Activated CD4-positive, alpha-beta T cell treated with anti-CD3 and anti-CD28 coated beads, Interleukin-10, Interleukin-2, amounts not matched to agents 100 ng/mL and 50 ng/mL, durations not matched to agents 16 hours and 8 hours (primary cell): ENCODE measurements at regions not wholly inside any gene's neighbourhood (a gene's known extent, or its start where the extent isn't known, plus 50 kb on each side); places are given as distances from the start of the nearest gene placed in this dataset.

ENCODE experiments used
- DNase-seq: peaks from one replicate; pipeline ENCODE4 v3.0.0-alpha.2; 2020

DNA sequence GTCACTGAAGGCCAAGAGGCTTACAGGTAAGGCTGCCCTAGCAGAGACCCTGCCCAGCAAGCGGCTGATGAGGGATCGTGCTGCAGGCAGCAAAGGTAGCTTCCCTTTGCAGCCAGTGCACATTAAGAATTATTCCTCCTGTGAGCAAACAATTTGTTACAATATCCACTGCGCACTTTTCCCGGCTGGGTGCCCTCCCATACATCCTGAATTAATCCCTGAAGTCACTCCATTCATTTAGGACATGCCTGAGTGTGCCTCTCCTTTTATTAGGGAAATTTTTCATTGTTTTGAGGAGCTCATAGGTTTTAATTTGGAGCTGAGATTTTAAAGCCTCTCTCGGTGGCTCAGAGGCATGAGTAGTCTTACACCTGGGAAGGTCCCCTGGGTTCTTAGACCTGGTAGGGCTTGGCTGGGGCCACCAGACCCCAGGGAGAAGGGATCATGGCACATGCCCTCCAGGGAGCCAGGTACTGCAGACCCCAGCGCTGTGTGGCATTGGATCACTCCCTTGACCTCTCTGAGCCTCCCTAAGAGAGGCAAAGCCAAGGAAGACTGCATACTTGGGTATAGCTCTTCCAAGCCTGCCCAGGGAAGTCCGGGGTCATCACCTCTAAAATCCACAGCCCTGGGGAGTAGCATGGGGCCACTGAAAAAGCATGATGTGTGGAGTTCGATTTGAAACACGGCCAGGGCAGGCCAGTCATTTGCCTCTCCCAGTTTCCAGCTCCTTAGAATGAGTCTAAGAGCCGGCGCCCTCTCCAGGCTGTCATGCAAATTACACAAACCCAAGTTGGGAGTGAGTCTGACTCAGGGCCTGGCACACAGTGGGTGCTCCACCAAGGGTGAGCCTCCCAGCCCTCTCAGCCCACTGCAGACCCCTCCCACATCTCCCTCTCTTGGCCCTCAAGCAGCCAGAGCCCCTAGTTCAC, 151.9 kb upstream of the LINGO1 start:
- DNase-seq, result peak; percentile 33

DNA sequence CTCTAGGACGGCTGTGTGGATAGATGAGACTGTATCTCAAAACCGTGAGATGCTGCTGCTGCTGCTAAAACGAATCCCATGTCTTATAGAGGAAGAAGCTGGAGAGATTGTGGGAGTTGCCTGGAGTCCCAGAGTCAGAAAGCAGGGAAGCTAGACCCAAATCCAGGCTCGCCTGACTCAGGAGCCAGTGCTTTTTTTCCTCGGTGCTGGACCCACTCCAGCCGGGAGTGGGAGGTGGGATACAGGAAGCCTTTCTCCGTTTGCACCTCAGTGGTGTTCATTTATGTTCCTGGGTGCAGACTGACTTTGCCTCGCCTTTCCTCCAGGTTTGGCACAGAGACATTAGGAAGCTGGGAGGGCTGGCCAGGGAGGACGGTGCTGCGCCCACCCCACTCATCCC, 150.9 kb upstream of the LINGO1 start:
- DNase-seq, result no peak

GRCh38 chr15:77782691-77783090, 150.0 kb upstream of the LINGO1 start:
- DNase-seq, result no peak

GRCh38 chr15:77781946-77782240, 149.2 kb upstream of the LINGO1 start:
- DNase-seq, result no peak

GRCh38 chr15:77781151-77781945, 148.6 kb upstream of the LINGO1 start:
- DNase-seq, result no peak

GRCh38 chr15:77778802-77779201, 146.1 kb upstream of the LINGO1 start:
- DNase-seq, result no peak

- DNase-seq, result no peak
Observed at GRCh38 chr15:77775837-77776236, 143.1 kb upstream of the LINGO1 start.

- DNase-seq, result no peak
Observed at GRCh38 chr15:77775373-77775772, 142.7 kb upstream of the LINGO1 start.

- DNase-seq, result no peak
Observed at GRCh38 chr15:77774350-77774749, 141.6 kb upstream of the LINGO1 start.

DNA sequence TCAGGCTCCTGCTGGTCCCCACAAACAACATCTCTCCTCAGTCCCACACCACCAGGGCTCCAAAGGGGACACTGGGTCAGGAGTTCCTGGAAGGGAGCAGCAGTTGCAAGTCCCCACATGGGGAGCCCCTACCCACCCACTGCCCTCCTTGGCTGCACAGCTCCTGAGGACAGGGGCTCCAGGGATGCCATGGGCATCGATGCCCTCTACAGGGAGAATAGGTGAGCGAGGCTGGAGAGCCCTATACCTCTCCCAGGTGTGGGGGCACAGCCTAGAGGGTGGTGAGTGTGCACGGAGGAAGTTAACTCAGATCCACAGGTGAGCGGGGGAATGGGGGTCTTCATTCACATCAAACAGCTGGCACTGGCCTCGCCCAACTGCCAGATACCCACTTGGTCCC, 141.2 kb upstream of the LINGO1 start:
- no peak for DNase-seq

- DNase-seq, result no peak
Observed at GRCh38 chr15:77772641-77773402, 140.1 kb upstream of the LINGO1 start.

DNA sequence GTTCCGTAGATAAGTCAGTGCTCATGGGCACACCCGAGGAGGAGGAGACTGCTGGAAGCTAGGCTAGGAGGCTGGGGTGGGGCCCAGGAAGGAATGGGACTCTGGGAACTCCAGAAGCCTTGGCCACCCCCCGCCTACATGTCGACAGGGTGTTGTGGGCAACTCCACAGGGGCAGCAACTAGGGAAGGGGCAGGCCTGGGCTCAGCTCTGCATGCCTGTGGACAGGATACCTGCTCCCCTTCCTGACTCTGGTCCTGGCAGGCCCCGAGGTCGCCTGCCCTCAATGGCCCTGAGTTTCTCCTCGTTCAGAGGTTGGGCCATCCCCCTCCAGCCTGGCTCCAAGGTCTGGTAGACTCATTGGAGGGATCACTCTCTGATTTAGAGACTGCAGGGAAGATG, 138.9 kb upstream of the LINGO1 start:
- DNase-seq, result no peak

- DNase-seq, result no peak
Observed at GRCh38 chr15:77769700-77770099, 137.0 kb upstream of the LINGO1 start.

GRCh38 chr15:77768521-77769078, 135.9 kb upstream of the LINGO1 start:
- DNase-seq, result no peak

DNA sequence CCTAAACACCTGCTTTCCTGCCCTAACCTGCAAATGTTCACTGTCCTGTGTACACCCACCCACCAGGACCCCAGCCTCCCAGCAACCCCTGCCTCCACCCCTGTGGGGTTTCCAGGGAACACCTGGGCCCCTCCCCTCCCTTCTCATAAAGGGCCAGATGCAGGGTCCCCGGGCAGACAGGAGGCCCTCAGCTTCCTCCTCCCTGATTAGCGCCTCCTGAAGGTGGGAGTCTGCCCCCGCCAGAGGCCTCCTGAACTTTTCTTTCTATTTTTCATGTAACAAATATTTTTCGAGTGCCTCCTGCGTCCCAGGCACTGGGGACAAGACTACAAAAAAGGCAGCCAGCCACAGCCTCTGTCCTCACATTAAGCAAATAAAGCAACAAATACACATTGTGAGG, 135.4 kb upstream of the LINGO1 start:
- no peak for DNase-seq

- no peak for DNase-seq
Observed at GRCh38 chr15:77764095-77764494, 131.4 kb upstream of the LINGO1 start.

- DNase-seq, result no peak
Observed at GRCh38 chr15:77762747-77763355, 130.1 kb upstream of the LINGO1 start.

- DNase-seq, result no peak
Observed at GRCh38 chr15:77759896-77760592, 127.3 kb upstream of the LINGO1 start.

- no peak for DNase-seq
Observed at GRCh38 chr15:77753939-77754338, 121.2 kb upstream of the LINGO1 start.

- no peak for DNase-seq
Observed at GRCh38 chr15:77753281-77753873, 120.7 kb upstream of the LINGO1 start.

GRCh38 chr15:77749998-77750540, 117.4 kb upstream of the LINGO1 start:
- DNase-seq, result no peak
